BJ (cell line): ENCODE measurements at regions not wholly inside any gene's neighbourhood (a gene's known extent, or its start where the extent isn't known, plus 50 kb on each side); places are given as distances from the start of the nearest gene placed in this dataset.

Experiments
- CTCF ChIA-PET: fragments of 350-600 bp; formaldehyde crosslinking; extraction: SDS; loops from one replicate; lab custom pipeline; 2021; ENCODE audit warnings: antibody characterized with exemption, inconsistent platforms; lab: Yijun Ruan, JAX
- POLR2A ChIA-PET: fragments of 300-600 bp; sonication (Branson Sonifier 250); formaldehyde crosslinking; extraction: SDS; loops from one replicate; lab custom pipeline; 2021; ENCODE audit warnings: antibody characterized with exemption; lab: Charles Lee
- DNase-seq: peaks from one replicate; pipeline ENCODE4 v3.0.0-alpha.2; 2011; ENCODE audit warnings: low read depth
- H3K27me3 ChIP-seq: 2 replicates; pipeline ENCODE4 v1.6.0; 2011; ENCODE audit warnings: low read length; ENCODE audit not compliant: control insufficient read depth, insufficient read depth
- H3K36me3 ChIP-seq: 2 replicates; pipeline ENCODE4 v1.5.1; 2011; ENCODE audit warnings: low read length; ENCODE audit not compliant: control insufficient read depth, insufficient read depth
- H3K4me3 ChIP-seq: 2 replicates; pipeline ENCODE4 v1.5.1; 2011; ENCODE audit warnings: low read depth, mild to moderate bottlenecking, control low read depth, low read length
- TF ChIP-seq, protein P1 (sequence below): IDR thresholded peaks from 2 replicates; pipeline ENCODE4 v1.5.1; 2011; ENCODE audit warnings: low read depth, mild to moderate bottlenecking, control low read depth, inconsistent platforms, low read length, moderate library complexity; ENCODE audit not compliant: insufficient read depth

DNA sequence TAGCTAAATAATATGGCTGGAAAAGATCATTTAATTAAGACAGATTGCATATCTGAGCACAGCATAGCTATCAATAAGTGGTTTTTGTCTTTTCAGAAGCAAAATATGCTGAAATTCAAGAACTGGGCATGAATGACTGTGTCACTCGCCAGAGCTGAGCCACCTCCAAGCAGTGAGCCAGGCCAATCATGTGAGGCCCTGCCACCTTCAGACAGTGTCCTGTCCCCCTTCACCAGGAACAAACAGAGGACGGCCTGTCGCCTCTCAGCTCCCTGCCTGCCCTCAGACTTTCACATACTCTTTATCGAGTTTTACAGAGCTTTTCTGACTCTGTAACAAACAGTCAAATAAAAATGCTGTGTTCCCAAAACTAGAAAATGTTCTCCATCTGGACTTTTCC lies 171.0 kb upstream of the TSC22D1 start:
- DNase-seq: no peak
- no peaks in the 10 kb centered on the region for H3K27me3 ChIP-seq
- CTCF ChIA-PET: interaction anchor here (0.7 kb wide), 1 partner anchor 9 kb away, joined by 3 read pairs; no protein-coding TSS in a partner anchor
- no peaks in the 10 kb centered on the region for H3K36me3 ChIP-seq
- TF ChIP-seq, protein P1, sequence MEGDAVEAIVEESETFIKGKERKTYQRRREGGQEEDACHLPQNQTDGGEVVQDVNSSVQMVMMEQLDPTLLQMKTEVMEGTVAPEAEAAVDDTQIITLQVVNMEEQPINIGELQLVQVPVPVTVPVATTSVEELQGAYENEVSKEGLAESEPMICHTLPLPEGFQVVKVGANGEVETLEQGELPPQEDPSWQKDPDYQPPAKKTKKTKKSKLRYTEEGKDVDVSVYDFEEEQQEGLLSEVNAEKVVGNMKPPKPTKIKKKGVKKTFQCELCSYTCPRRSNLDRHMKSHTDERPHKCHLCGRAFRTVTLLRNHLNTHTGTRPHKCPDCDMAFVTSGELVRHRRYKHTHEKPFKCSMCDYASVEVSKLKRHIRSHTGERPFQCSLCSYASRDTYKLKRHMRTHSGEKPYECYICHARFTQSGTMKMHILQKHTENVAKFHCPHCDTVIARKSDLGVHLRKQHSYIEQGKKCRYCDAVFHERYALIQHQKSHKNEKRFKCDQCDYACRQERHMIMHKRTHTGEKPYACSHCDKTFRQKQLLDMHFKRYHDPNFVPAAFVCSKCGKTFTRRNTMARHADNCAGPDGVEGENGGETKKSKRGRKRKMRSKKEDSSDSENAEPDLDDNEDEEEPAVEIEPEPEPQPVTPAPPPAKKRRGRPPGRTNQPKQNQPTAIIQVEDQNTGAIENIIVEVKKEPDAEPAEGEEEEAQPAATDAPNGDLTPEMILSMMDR: no peak
- POLR2A ChIA-PET: no interaction called here
- H3K4me3 ChIP-seq: no peak overlapping the region

DNA sequence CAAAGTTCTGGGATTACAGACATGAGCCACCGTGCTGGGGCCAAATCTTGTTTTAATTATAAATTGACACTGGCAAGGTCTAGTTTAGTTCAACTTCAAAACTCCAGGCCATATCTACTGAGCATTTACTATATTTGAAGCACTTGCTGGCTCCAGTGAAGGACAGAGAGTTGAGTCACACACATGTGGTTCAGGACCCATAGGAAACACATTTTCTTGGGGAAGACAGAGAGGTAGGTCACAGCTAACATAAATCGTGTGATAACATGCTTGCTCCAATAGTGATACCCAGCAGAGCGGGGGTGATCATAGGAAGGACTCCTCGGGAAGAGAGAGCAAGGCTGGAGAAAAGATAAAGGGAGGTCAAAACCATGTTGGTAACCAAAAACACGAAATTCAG lies 170.6 kb upstream of the TSC22D1 start:
- TF ChIP-seq, protein P1: no peak
- CTCF ChIA-PET: interaction anchor here (0.7 kb wide), 1 partner anchor 8 kb away, joined by 3 read pairs; no protein-coding TSS in a partner anchor
- POLR2A ChIA-PET: no interaction called here
- no peak overlapping the region for H3K4me3 ChIP-seq
- DNase-seq: no peak
- H3K27me3 ChIP-seq: no peaks in the 10 kb centered on the region
- no peaks in the 10 kb centered on the region for H3K36me3 ChIP-seq

DNA sequence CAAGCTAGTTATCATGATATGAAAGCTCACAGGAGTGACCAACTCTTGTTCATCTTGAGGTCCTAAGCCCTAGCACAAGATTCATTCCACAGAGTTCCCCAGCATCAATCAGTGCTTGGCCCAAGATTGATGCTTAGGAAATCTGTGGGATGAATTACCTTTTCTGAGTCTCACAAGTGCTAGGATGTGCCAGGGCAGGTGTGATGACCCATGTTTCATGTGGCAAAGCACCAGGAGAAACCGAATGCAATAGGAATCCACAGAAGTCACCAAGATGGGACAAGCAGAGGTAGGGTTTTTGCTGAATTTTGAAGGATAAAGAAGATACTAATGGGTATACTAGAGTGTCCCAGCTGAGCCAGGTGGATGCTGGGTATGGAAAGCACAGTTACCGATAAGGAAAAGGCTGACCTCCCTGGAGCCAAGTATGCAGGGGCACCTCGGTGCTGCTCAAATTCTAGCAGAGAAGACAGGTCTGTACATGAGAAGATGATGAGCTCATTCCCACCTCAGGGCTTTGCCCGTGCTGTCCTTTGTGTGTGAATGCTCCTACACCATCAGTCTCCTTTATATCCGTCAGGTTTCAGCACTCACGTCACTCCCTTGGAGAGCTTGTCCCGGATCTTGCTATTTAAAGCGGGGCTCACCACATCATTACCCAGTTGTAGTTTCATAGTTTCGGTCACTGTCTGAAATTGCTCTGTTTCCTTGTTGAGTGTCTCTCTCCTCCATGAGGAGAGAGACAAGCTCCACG lies 168.9 kb upstream of the TSC22D1 start:
- TF ChIP-seq, protein P1: no peak
- DNase-seq: no peak
- CTCF ChIA-PET: no interaction called here
- Histone ChIP-seq H3K27me3 (no peaks in the 10 kb centered on the region), H3K4me3 (no peak overlapping the region), H3K36me3 (no peaks in the 10 kb centered on the region)
- POLR2A ChIA-PET: no interaction called here

DNA sequence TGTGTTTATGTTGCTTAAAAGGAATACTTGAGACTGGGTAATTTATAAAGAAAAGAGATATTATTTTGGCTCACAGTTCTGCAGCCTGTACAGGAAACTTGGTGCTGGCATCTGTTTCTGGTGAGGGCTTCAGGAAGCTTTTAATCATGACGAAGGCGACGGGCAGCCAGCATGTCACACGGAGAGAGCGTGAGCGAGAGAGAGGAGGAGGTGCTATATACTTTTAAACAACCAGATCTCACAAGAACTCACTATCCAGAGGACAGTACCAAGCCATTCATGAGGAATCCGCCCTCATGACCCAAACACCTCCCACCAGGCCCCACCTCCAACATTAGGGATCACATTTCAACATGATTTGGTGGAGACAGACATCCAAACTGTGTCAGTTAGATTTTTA lies 163.4 kb upstream of the TSC22D1 start:
- POLR2A ChIA-PET: no interaction called here
- CTCF ChIA-PET: interaction anchor here (2.1 kb wide), 1 partner anchor 13 kb away, joined by 7 read pairs; no protein-coding TSS in a partner anchor
- H3K27me3 ChIP-seq: no peaks in the 10 kb centered on the region
- TF ChIP-seq, protein P1: no peak
- DNase-seq: no peak
- H3K36me3 ChIP-seq: no peaks in the 10 kb centered on the region
- no peak overlapping the region for H3K4me3 ChIP-seq

DNA sequence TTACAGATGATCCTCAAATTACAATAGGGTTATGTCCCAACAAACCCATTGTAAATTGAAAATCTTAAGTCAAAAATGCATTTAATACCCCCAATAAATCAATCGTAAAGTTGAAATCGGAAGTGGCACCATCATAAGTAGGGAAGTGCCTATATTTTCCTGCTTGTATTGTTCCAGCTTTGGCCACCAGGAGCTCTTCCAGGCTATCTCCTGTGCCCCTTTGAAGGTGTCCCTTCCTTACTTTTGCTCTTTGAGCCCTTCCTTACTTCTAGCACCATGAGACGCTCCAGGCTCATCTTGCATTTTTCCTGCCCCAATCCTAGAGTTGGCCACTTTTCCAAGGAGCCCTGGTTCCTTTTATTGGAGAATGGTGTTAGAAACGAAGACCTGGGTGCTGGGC lies 163.0 kb upstream of the TSC22D1 start:
- Histone ChIP-seq H3K36me3 (no peaks in the 10 kb centered on the region), H3K27me3 (no peaks in the 10 kb centered on the region), H3K4me3 (no peak overlapping the region)
- ChIA-PET CTCF (interaction anchor here (1.2 to 2.1 kb wide), 3 partner anchors 8 to 17 kb away, joined by 3 to 7 read pairs (median 3); no protein-coding TSS in a partner anchor), POLR2A (no interaction called here)
- TF ChIP-seq, protein P1: 0 out of 2 replicates have a peak, but pooled peaks have one; percentile 10
- no peak for DNase-seq
